Testis (tissue), 2 donors: ENCODE measurements at regions not wholly inside any gene's neighbourhood (a gene's known extent, or its start where the extent isn't known, plus 50 kb on each side); places are given as distances from the start of the nearest gene placed in this dataset.

ENCODE experiments used
- POLR2A ChIP-seq: fragments of 450-650 bp; IDR thresholded peaks from one replicate; pipeline ENCODE4 v1.6.1; 2017; ENCODE audit warnings: antibody characterized with exemption, mild to moderate bottlenecking, moderate library complexity
- TF ChIP-seq, protein P1 (sequence below), 3 experiments: fragments of 450-650 bp in 2 of 3; fragments of 200-600 bp in 1 of 3; sonication (generic) in 1 of 3; IDR thresholded peaks; one replicate each; pipeline ENCODE4 v1.5.1; 2016 to 2019; ENCODE audit warnings: antibody characterized with exemption in 3 of 3, mild to moderate bottlenecking in 2 of 3, moderate library complexity in 1 of 3

- TF ChIP-seq, protein P1, sequence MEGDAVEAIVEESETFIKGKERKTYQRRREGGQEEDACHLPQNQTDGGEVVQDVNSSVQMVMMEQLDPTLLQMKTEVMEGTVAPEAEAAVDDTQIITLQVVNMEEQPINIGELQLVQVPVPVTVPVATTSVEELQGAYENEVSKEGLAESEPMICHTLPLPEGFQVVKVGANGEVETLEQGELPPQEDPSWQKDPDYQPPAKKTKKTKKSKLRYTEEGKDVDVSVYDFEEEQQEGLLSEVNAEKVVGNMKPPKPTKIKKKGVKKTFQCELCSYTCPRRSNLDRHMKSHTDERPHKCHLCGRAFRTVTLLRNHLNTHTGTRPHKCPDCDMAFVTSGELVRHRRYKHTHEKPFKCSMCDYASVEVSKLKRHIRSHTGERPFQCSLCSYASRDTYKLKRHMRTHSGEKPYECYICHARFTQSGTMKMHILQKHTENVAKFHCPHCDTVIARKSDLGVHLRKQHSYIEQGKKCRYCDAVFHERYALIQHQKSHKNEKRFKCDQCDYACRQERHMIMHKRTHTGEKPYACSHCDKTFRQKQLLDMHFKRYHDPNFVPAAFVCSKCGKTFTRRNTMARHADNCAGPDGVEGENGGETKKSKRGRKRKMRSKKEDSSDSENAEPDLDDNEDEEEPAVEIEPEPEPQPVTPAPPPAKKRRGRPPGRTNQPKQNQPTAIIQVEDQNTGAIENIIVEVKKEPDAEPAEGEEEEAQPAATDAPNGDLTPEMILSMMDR (IDR thresholded peaks at IDR 0.05) = no peak
- no peak for TF ChIP-seq POLR2A
These were observed 136.8 kb downstream of the KLF8 start for GRCh38 chrX:56368962-56369361.
